ENCODE measurements at regions not wholly inside any gene's neighbourhood (a gene's known extent, or its start where the extent isn't known, plus 50 kb on each side); places are given as distances from the start of the nearest gene placed in this dataset.

DNA sequence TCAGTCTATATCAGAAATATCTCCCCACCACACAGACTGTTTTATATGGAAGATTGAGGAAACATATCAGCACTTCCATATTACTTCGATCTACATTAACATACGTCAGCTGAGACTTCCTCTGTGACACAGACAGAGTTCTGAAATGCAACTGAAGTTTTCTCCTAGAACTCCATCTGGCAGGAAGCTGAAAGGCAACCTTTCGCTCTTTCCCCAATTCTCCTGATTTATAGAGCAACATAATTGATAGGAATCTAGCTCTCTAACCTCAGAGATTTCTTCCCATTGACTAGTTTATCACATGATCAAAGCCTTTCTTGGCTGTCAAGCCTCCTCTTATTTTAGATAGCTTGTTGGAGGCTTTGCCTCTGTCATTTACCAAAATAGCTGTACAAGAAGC is 806.7 kb upstream of the CHAC2 start:
- ChIA-PET SMC1A (ENCODE audit: uncharacterized antibody, unreplicated experiment) (interaction anchor here (0.6 to 1.4 kb wide), 3 partner anchors 11 to 508 kb away, joined by 3 to 4 read pairs (median 3); no protein-coding TSS in a partner anchor), POLR2A (no interaction called here), CTCF (no interaction called here), RAD21 (ENCODE audit: unreplicated experiment) (interaction anchor here (0.9 kb wide), 1 partner anchor 15 kb away, joined by 3 read pairs; no protein-coding TSS in a partner anchor)
- no peak for FAIRE-seq
- intact Hi-C loops (cut with micrococcal nuclease; ENCODE audit: unreplicated experiment), result loop anchor here (5.0 kb wide), 1 partner anchor 54 kb away; no protein-coding TSS in a partner anchor
- ATAC-seq, result no peak
- TF ChIP-seq, protein P1, sequence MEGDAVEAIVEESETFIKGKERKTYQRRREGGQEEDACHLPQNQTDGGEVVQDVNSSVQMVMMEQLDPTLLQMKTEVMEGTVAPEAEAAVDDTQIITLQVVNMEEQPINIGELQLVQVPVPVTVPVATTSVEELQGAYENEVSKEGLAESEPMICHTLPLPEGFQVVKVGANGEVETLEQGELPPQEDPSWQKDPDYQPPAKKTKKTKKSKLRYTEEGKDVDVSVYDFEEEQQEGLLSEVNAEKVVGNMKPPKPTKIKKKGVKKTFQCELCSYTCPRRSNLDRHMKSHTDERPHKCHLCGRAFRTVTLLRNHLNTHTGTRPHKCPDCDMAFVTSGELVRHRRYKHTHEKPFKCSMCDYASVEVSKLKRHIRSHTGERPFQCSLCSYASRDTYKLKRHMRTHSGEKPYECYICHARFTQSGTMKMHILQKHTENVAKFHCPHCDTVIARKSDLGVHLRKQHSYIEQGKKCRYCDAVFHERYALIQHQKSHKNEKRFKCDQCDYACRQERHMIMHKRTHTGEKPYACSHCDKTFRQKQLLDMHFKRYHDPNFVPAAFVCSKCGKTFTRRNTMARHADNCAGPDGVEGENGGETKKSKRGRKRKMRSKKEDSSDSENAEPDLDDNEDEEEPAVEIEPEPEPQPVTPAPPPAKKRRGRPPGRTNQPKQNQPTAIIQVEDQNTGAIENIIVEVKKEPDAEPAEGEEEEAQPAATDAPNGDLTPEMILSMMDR (IDR thresholded peaks at IDR 0.05 in 2 of 3, conservative IDR thresholded peaks at IDR 0.05 in 1 of 3; ENCODE audit: control insufficient read depth in 2 of 3, extremely low read depth in 1 of 3, insufficient read depth in 1 of 3, low read depth in 3 of 3, low read length in 3 of 3), result no peak
- TF ChIP-seq BRCA1 (IDR thresholded peaks at IDR 0.05; ENCODE audit: low read depth, low read length), result no peak
- TF ChIP-seq, protein P2, sequence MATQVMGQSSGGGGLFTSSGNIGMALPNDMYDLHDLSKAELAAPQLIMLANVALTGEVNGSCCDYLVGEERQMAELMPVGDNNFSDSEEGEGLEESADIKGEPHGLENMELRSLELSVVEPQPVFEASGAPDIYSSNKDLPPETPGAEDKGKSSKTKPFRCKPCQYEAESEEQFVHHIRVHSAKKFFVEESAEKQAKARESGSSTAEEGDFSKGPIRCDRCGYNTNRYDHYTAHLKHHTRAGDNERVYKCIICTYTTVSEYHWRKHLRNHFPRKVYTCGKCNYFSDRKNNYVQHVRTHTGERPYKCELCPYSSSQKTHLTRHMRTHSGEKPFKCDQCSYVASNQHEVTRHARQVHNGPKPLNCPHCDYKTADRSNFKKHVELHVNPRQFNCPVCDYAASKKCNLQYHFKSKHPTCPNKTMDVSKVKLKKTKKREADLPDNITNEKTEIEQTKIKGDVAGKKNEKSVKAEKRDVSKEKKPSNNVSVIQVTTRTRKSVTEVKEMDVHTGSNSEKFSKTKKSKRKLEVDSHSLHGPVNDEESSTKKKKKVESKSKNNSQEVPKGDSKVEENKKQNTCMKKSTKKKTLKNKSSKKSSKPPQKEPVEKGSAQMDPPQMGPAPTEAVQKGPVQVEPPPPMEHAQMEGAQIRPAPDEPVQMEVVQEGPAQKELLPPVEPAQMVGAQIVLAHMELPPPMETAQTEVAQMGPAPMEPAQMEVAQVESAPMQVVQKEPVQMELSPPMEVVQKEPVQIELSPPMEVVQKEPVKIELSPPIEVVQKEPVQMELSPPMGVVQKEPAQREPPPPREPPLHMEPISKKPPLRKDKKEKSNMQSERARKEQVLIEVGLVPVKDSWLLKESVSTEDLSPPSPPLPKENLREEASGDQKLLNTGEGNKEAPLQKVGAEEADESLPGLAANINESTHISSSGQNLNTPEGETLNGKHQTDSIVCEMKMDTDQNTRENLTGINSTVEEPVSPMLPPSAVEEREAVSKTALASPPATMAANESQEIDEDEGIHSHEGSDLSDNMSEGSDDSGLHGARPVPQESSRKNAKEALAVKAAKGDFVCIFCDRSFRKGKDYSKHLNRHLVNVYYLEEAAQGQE (IDR thresholded peaks at IDR 0.05; ENCODE audit: low read depth, low read length), result no peak
- TF ChIP-seq, protein P3, sequence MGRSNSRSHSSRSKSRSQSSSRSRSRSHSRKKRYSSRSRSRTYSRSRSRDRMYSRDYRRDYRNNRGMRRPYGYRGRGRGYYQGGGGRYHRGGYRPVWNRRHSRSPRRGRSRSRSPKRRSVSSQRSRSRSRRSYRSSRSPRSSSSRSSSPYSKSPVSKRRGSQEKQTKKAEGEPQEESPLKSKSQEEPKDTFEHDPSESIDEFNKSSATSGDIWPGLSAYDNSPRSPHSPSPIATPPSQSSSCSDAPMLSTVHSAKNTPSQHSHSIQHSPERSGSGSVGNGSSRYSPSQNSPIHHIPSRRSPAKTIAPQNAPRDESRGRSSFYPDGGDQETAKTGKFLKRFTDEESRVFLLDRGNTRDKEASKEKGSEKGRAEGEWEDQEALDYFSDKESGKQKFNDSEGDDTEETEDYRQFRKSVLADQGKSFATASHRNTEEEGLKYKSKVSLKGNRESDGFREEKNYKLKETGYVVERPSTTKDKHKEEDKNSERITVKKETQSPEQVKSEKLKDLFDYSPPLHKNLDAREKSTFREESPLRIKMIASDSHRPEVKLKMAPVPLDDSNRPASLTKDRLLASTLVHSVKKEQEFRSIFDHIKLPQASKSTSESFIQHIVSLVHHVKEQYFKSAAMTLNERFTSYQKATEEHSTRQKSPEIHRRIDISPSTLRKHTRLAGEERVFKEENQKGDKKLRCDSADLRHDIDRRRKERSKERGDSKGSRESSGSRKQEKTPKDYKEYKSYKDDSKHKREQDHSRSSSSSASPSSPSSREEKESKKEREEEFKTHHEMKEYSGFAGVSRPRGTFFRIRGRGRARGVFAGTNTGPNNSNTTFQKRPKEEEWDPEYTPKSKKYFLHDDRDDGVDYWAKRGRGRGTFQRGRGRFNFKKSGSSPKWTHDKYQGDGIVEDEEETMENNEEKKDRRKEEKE (IDR thresholded peaks at IDR 0.05), result no peak
- TF ChIP-seq POU2F2 (IDR thresholded peaks at IDR 0.05; ENCODE audit: borderline replicate concordance, low read depth, low read length), result no peak
- no peak for TF ChIP-seq ZNF384 (IDR thresholded peaks at IDR 0.05; ENCODE audit: borderline replicate concordance, low read depth, low read length)
- Histone ChIP-seq H3K9me3 (replicated peaks; ENCODE audit: control insufficient read depth, insufficient read depth, low read length) (no peaks in the 10 kb centered on the region), H2AFZ (ENCODE audit: control insufficient read depth, low read depth, low read length) (no peak overlapping the region), H3K9ac (ENCODE audit: control insufficient read depth, insufficient read depth, low read length) (no peak overlapping the region), H3K27me3 (replicated peaks in 1 of 2; ENCODE audit: control insufficient read depth in 2 of 2, insufficient read depth in 2 of 2, low read length in 1 of 2) (no peaks in the 10 kb centered on the region), H3K27ac (ENCODE audit: control insufficient read depth, insufficient read depth) (no peak overlapping the region), H3K4me3 (no peak overlapping the region), H3K4me1 (ENCODE audit: control insufficient read depth, insufficient read depth, low read length) (no peaks in the 10 kb centered on the region), H3K36me3 (ENCODE audit: control insufficient read depth in 2 of 2, insufficient read depth in 2 of 2, low read length in 1 of 2) (no peaks in the 10 kb centered on the region), H4K20me1 (ENCODE audit: control insufficient read depth, insufficient read depth) (no peaks in the 10 kb centered on the region), H3K79me2 (ENCODE audit: control insufficient read depth, insufficient read depth, low read length) (no peaks in the 10 kb centered on the region), H3K4me2 (ENCODE audit: control insufficient read depth, insufficient read depth) (no peak overlapping the region)
- no peak for DNase-seq (ENCODE audit: low read depth, low spot score)
- in situ Hi-C loops (cut with MboI), result no loop called here
- 13% methylated on average over 3 of the region's 3 CpGs for WGBS (ENCODE audit: insufficient coverage, insufficient replicate concordance, low lambda C conversion rate, missing lambda C conversion rate)
- BruUV-seq (replicated peaks), result no TSS peak
